ENCODE measurements at regions not wholly inside any gene's neighbourhood (a gene's known extent, or its start where the extent isn't known, plus 50 kb on each side); places are given as distances from the start of the nearest gene placed in this dataset.

- Histone ChIP-seq H3K4me2 (ENCODE audit: unreplicated experiment) (no peak overlapping the region), H3K4me1 (ENCODE audit: insufficient read depth) (no peaks in the 10 kb centered on the region), H3K79me2 (ENCODE audit: insufficient read depth) (no peaks in the 10 kb centered on the region), H3K36me3 (ENCODE audit: low read depth) (no peaks in the 10 kb centered on the region), H4K20me1 (ENCODE audit: insufficient read depth) (no peaks in the 10 kb centered on the region), H3F3A (ENCODE audit: insufficient read depth) (no peaks in the 10 kb centered on the region), H3K9me3 (ENCODE audit: low read depth) (no peaks in the 10 kb centered on the region), H3K27me3 (replicated peaks; ENCODE audit: insufficient read depth) (no peaks in the 10 kb centered on the region), H3K27ac (no peak overlapping the region), H2AFZ (no peak overlapping the region), H3K4me3 (no peak overlapping the region), H3K9me2 (ENCODE audit: insufficient read depth) (no peaks in the 10 kb centered on the region), H3K9ac (no peak overlapping the region)
- in situ Hi-C loops (cut with MboI), result no loop called here
- DNase-seq, result no peak
- WGBS, 2 experiments (ENCODE audit: low coverage in 1 of 2, low lambda C conversion rate in 2 of 2, missing lambda C conversion rate in 2 of 2), result 59 to 82% methylated on average over 19 to 23 of the region's 23 CpGs
- TF ChIP-seq EZH2phosphoT487 (IDR thresholded peaks at IDR 0.05; ENCODE audit: insufficient read depth, low read depth) (no peak), EZH2 (IDR thresholded peaks at IDR 0.05; ENCODE audit: insufficient read depth, poor library complexity, severe bottlenecking) (no peak)
Observed at GRCh38 chr22:48701296-48702030, 1126.2 kb downstream of the BRD1 start.

GRCh38 chr22:48700566-48701295 is 1126.9 kb downstream of the BRD1 start:
- H3K27ac ChIP-seq, result no peak overlapping the region
- H3K36me3 ChIP-seq (ENCODE audit: low read depth), result no peaks in the 10 kb centered on the region
- no peak overlapping the region for H2AFZ ChIP-seq
- no peak overlapping the region for H3K4me3 ChIP-seq
- H3K27me3 ChIP-seq (replicated peaks; ENCODE audit: insufficient read depth), result no peaks in the 10 kb centered on the region
- H3K9me2 ChIP-seq (ENCODE audit: insufficient read depth), result no peaks in the 10 kb centered on the region
- no peaks in the 10 kb centered on the region for H3K9me3 ChIP-seq (ENCODE audit: low read depth)
- H3F3A ChIP-seq (ENCODE audit: insufficient read depth), result no peaks in the 10 kb centered on the region
- H3K4me2 ChIP-seq (ENCODE audit: unreplicated experiment), result no peak overlapping the region
- 50 to 52% methylated on average over 19 of the region's 19 CpGs for WGBS, 2 experiments (ENCODE audit: low coverage in 1 of 2, low lambda C conversion rate in 2 of 2, missing lambda C conversion rate in 2 of 2)
- in situ Hi-C loops (cut with MboI), result no loop called here
- no peak for DNase-seq
- H4K20me1 ChIP-seq (ENCODE audit: insufficient read depth), result no peaks in the 10 kb centered on the region
- no peaks in the 10 kb centered on the region for H3K4me1 ChIP-seq (ENCODE audit: insufficient read depth)
- H3K9ac ChIP-seq, result no peak overlapping the region
- TF ChIP-seq EZH2 (IDR thresholded peaks at IDR 0.05; ENCODE audit: insufficient read depth, poor library complexity, severe bottlenecking) (no peak), EZH2phosphoT487 (IDR thresholded peaks at IDR 0.05; ENCODE audit: insufficient read depth, low read depth) (no peak)
- H3K79me2 ChIP-seq (ENCODE audit: insufficient read depth), result no peaks in the 10 kb centered on the region

GRCh38 chr22:48700180-48700565 is 1127.5 kb downstream of the BRD1 start:
- H3K36me3 ChIP-seq (ENCODE audit: low read depth), result no peaks in the 10 kb centered on the region
- H3K4me1 ChIP-seq (ENCODE audit: insufficient read depth), result no peaks in the 10 kb centered on the region
- no peaks in the 10 kb centered on the region for H3K79me2 ChIP-seq (ENCODE audit: insufficient read depth)
- in situ Hi-C loops (cut with MboI), result no loop called here
- H3K27ac ChIP-seq, result no peak overlapping the region
- H4K20me1 ChIP-seq (ENCODE audit: insufficient read depth), result no peaks in the 10 kb centered on the region
- TF ChIP-seq EZH2 (IDR thresholded peaks at IDR 0.05; ENCODE audit: insufficient read depth, poor library complexity, severe bottlenecking) (no peak), EZH2phosphoT487 (IDR thresholded peaks at IDR 0.05; ENCODE audit: insufficient read depth, low read depth) (no peak)
- H3K9me2 ChIP-seq (ENCODE audit: insufficient read depth), result no peaks in the 10 kb centered on the region
- H2AFZ ChIP-seq, result no peak overlapping the region
- no peaks in the 10 kb centered on the region for H3K27me3 ChIP-seq (replicated peaks; ENCODE audit: insufficient read depth)
- DNase-seq, result no peak
- H3F3A ChIP-seq (ENCODE audit: insufficient read depth), result no peaks in the 10 kb centered on the region
- 60 to 71% methylated on average over 9 to 13 of the region's 13 CpGs for WGBS, 2 experiments (ENCODE audit: low coverage in 1 of 2, low lambda C conversion rate in 2 of 2, missing lambda C conversion rate in 2 of 2)
- no peak overlapping the region for H3K4me3 ChIP-seq
- H3K9me3 ChIP-seq (ENCODE audit: low read depth), result no peaks in the 10 kb centered on the region
- no peak overlapping the region for H3K4me2 ChIP-seq (ENCODE audit: unreplicated experiment)
- no peak overlapping the region for H3K9ac ChIP-seq

- Histone ChIP-seq H4K20me1 (ENCODE audit: insufficient read depth) (no peaks in the 10 kb centered on the region), H3K9me3 (ENCODE audit: low read depth) (no peaks in the 10 kb centered on the region), H3K4me1 (ENCODE audit: insufficient read depth) (no peaks in the 10 kb centered on the region), H3K27ac (no peak overlapping the region), H3K27me3 (replicated peaks; ENCODE audit: insufficient read depth) (no peaks in the 10 kb centered on the region), H3K9me2 (ENCODE audit: insufficient read depth) (no peaks in the 10 kb centered on the region), H3K4me3 (no peak overlapping the region), H3K9ac (no peak overlapping the region), H3K4me2 (ENCODE audit: unreplicated experiment) (no peak overlapping the region), H2AFZ (no peak overlapping the region), H3K79me2 (ENCODE audit: insufficient read depth) (no peaks in the 10 kb centered on the region), H3K36me3 (ENCODE audit: low read depth) (no peaks in the 10 kb centered on the region), H3F3A (ENCODE audit: insufficient read depth) (no peaks in the 10 kb centered on the region)
- TF ChIP-seq EZH2 (IDR thresholded peaks at IDR 0.05; ENCODE audit: insufficient read depth, poor library complexity, severe bottlenecking), result no peak
- TF ChIP-seq EZH2phosphoT487 (IDR thresholded peaks at IDR 0.05; ENCODE audit: insufficient read depth, low read depth), result no peak
- no peak for DNase-seq
- in situ Hi-C loops (cut with MboI), result no loop called here
- WGBS, 2 experiments (ENCODE audit: low coverage in 1 of 2, low lambda C conversion rate in 2 of 2, missing lambda C conversion rate in 2 of 2), result 71% methylated on average over 17 of the region's 17 CpGs
Observed at GRCh38 chr22:48699511-48699910, 1128.2 kb downstream of the BRD1 start.
